SK-N-SH (cell line): ENCODE measurements at regions not wholly inside any gene's neighbourhood (a gene's known extent, or its start where the extent isn't known, plus 50 kb on each side); places are given as distances from the start of the nearest gene placed in this dataset.

Source experiments
- CTCF ChIP-seq: fragments of 200-600 bp; sonication (generic); IDR thresholded peaks from 2 replicates; pipeline ENCODE4 v1.6.1; 2017; ENCODE audit warnings: antibody characterized with exemption, mild to moderate bottlenecking, moderate library complexity
- EP300 ChIP-seq, 2 experiments: IDR thresholded peaks; 2 replicates each; pipeline versions ENCODE4 v1.4.0 to v1.6.1; 2012; ENCODE audit warnings: borderline replicate concordance in 1 of 2, low read depth in 1 of 2, low read length in 1 of 2
- GABPA ChIP-seq: IDR thresholded peaks from 2 replicates; pipeline ENCODE4 v1.4.0; 2012; ENCODE audit warnings: low read depth, mild to moderate bottlenecking
- MEF2A ChIP-seq: IDR thresholded peaks from 2 replicates; pipeline ENCODE4 v1.4.0; 2012; ENCODE audit warnings: low read depth, borderline replicate concordance
- MXI1 ChIP-seq: IDR thresholded peaks from 2 replicates; pipeline ENCODE4 v1.6.1; 2012; ENCODE audit warnings: mild to moderate bottlenecking, low read depth, low read length, improper control_type of control experiment
- RFX5 ChIP-seq: IDR thresholded peaks from 2 replicates; pipeline ENCODE4 v1.6.1; 2012; ENCODE audit warnings: mild to moderate bottlenecking, improper control_type of control experiment, low read length
- SIN3A ChIP-seq: IDR thresholded peaks from 2 replicates; pipeline ENCODE4 v1.6.1; 2012; ENCODE audit warnings: low read depth, mild to moderate bottlenecking, low read length, moderate library complexity, borderline replicate concordance
- TAF1 ChIP-seq: IDR thresholded peaks from 2 replicates; pipeline ENCODE4 v1.6.1; 2012; ENCODE audit warnings: low read depth, mild to moderate bottlenecking, low read length, moderate library complexity, borderline replicate concordance
- TF ChIP-seq, protein P1 (sequence below): IDR thresholded peaks from 2 replicates; pipeline ENCODE4 v1.4.0; 2012; ENCODE audit warnings: low read depth, borderline replicate concordance

DNA sequence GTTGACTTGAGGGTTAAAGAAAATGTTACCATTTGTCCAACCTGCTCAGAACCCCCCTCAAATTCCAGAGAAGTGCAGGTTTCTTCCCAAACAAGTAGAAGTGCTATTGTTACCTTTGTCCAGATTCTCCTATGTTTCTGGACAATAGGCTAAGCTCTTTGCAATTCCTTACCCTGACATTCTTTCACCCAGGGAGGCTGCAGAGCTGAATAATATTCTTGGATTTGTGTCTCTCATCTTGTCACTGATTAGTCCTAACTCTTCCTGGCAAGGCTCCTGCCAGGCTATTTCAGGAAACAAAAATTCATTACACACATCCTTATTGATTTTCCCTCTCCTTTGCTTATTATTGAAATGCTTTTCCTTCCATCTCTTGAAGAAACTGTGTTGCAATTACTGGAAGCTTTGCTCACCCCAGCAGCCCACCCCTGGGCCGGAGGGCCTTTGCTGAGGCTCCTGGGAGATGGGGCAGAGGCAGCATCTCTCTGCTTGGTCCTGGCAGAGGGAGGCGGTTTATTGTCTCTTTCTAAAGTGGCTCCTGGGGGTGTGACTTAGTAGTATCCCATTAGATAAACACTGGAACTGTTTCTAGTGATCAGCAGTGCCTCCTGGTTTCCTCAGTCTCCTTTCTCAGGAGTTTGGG is 207.5 kb upstream of the PELI2 start:
- TF ChIP-seq CTCF (no peak), EP300 (IDR thresholded peaks at IDR 0.05; ENCODE audit: borderline replicate concordance in 1 of 2, low read depth in 1 of 2, low read length in 1 of 2) (no peak), MXI1 (no peak), TAF1 (no peak), MEF2A (no peak), GABPA (no peak), SIN3A (no peak), RFX5 (no peak)
- TF ChIP-seq, protein P1, sequence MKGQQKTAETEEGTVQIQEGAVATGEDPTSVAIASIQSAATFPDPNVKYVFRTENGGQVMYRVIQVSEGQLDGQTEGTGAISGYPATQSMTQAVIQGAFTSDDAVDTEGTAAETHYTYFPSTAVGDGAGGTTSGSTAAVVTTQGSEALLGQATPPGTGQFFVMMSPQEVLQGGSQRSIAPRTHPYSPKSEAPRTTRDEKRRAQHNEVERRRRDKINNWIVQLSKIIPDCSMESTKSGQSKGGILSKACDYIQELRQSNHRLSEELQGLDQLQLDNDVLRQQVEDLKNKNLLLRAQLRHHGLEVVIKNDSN = no peak
